Smooth muscle cell (in vitro differentiated cells): ENCODE measurements at regions not wholly inside any gene's neighbourhood (a gene's known extent, or its start where the extent isn't known, plus 50 kb on each side); places are given as distances from the start of the nearest gene placed in this dataset.

Experiments
- DNase-seq: peaks from one replicate; lab custom pipeline; 2025; ENCODE audit not compliant: unreplicated experiment; lab: John Stamatoyannopoulos, UW
- H2AFZ ChIP-seq: fragments of 200-600 bp; sonication (generic); 2 replicates; pipeline ENCODE4 v1.6.0; 2016; ENCODE audit warnings: antibody characterized with exemption, low read depth, mild to moderate bottlenecking
- H3F3A ChIP-seq: fragments of 200-600 bp; sonication (generic); 2 replicates; pipeline ENCODE4 v1.6.0; 2017; ENCODE audit warnings: antibody characterized with exemption, low read depth
- H3K27ac ChIP-seq: fragments of 200-600 bp; sonication (generic); 2 replicates; pipeline ENCODE4 v1.5.1; 2016; ENCODE audit warnings: low read depth, mild to moderate bottlenecking
- H3K27me3 ChIP-seq: fragments of 200-600 bp; sonication (generic); 2 replicates; pipeline ENCODE4 v1.6.1; 2016; ENCODE audit warnings: low read depth, mild to moderate bottlenecking
- H3K36me3 ChIP-seq: fragments of 200-600 bp; sonication (generic); 2 replicates; pipeline ENCODE4 v1.5.1; 2016; ENCODE audit warnings: low read depth
- H3K4me1 ChIP-seq: fragments of 200-600 bp; sonication (generic); 2 replicates; pipeline ENCODE4 v1.5.1; 2016; ENCODE audit warnings: low read depth
- H3K4me2 ChIP-seq: fragments of 200-600 bp; sonication (generic); 2 replicates; pipeline ENCODE4 v1.6.0; 2016; ENCODE audit warnings: mild to moderate bottlenecking
- H3K4me3 ChIP-seq: fragments of 200-600 bp; sonication (generic); 2 replicates; pipeline ENCODE4 v1.5.1; 2016; ENCODE audit warnings: mild to moderate bottlenecking
- H3K79me2 ChIP-seq: fragments of 200-600 bp; sonication (generic); 2 replicates; pipeline ENCODE4 v1.6.0; 2016; ENCODE audit warnings: low read depth, mild to moderate bottlenecking
- H3K9ac ChIP-seq: fragments of 200-600 bp; sonication (generic); 2 replicates; pipeline ENCODE4 v1.6.0; 2016; ENCODE audit warnings: low read depth
- H3K9me3 ChIP-seq: fragments of 200-600 bp; sonication (generic); replicated peaks from 2 replicates; pipeline ENCODE4 v1.5.1; 2016; ENCODE audit warnings: low read depth
- H4K20me1 ChIP-seq: fragments of 200-600 bp; sonication (generic); 2 replicates; pipeline ENCODE4 v1.6.0; 2016; ENCODE audit warnings: low read depth
- WGBS: methylation state at CpG from one replicate; pipeline ENCODE4 v1.1.7; 2016; ENCODE audit warnings: low lambda C conversion rate; 5-methylcytosine and 5-hydroxymethylcytosine counted together
- TF ChIP-seq, protein P1 (sequence below): fragments of 200-600 bp; sonication (generic); IDR thresholded peaks from 2 replicates; pipeline ENCODE4 v1.5.1; 2017; ENCODE audit warnings: borderline replicate concordance, mild to moderate bottlenecking, antibody characterized with exemption; ENCODE audit not compliant: insufficient read depth, poor library complexity, severe bottlenecking

DNA sequence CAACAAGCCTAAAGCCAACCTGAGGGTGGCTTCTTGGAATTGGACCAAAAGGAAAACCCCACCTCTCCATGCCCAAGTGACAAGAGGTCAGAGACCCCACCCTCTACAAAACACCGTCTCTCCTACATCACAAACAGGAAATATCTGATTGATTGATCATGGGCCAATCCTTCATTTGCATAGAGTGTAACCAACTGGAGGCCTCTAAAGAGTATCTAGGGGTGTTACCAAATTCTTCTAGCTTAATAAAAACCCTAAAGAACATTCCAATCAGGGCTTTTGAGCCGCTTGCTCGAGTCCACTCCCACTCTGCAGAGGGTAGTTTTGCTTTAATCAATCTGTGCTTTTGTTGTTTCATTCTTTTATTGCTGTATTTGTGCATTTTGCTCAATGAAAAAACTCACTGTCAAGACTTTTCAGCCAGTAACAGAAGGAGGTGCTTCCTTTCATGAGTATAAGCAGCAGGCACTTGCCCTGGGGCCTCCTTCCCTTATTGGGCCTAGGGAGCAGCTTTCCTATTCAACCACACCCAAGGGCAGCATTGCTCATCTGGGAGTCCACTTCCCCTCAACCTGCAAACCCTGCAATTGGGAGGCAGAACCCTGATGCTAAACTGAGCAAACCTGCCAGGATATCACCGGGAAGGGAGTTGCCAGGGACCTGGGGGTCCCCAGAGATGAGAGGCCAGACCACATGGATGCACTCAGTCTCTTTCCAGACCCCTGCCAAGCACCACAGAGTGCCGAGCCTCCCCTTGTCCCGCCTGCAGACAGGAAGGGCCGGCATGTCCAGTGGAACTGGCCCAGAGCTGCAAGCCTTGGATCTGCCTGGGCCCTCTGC, 154.3 kb upstream of the VSTM2B start:
- TF ChIP-seq, protein P1, sequence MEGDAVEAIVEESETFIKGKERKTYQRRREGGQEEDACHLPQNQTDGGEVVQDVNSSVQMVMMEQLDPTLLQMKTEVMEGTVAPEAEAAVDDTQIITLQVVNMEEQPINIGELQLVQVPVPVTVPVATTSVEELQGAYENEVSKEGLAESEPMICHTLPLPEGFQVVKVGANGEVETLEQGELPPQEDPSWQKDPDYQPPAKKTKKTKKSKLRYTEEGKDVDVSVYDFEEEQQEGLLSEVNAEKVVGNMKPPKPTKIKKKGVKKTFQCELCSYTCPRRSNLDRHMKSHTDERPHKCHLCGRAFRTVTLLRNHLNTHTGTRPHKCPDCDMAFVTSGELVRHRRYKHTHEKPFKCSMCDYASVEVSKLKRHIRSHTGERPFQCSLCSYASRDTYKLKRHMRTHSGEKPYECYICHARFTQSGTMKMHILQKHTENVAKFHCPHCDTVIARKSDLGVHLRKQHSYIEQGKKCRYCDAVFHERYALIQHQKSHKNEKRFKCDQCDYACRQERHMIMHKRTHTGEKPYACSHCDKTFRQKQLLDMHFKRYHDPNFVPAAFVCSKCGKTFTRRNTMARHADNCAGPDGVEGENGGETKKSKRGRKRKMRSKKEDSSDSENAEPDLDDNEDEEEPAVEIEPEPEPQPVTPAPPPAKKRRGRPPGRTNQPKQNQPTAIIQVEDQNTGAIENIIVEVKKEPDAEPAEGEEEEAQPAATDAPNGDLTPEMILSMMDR, result no peak
- Histone ChIP-seq H4K20me1 (no peaks in the 10 kb centered on the region), H3K27me3 (no peaks in the 10 kb centered on the region), H3K9me3 (no peaks in the 10 kb centered on the region), H3K9ac (no peak overlapping the region), H3K36me3 (no peaks in the 10 kb centered on the region), H3K4me3 (no peak overlapping the region), H3K4me1 (no peaks in the 10 kb centered on the region), H3F3A (no peaks in the 10 kb centered on the region), H3K79me2 (no peaks in the 10 kb centered on the region), H2AFZ (no peak overlapping the region), H3K27ac (no peak overlapping the region), H3K4me2 (no peak overlapping the region)
- WGBS, result 72% methylated on average over 7 of the region's 7 CpGs
- DNase-seq, result no peak

DNA sequence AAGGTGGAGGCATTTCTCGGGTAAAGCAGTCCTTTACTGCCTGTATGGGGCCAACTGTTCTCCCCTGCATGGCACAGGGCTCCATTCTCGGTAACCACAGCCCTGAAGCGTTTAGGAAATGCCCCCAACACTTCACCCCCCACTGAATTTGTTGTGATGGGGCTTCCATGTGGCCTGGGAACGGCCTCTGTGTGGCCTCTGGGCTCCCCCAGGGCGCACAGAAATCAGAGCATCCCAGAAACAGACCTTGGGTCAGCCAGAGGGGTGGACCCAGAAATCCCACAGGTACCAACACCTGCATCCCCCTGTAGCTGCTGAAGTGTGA, 153.7 kb upstream of the VSTM2B start:
- Histone ChIP-seq H3K27ac (no peak overlapping the region), H3K79me2 (no peaks in the 10 kb centered on the region), H4K20me1 (no peaks in the 10 kb centered on the region), H3K27me3 (no peaks in the 10 kb centered on the region), H3K4me1 (no peaks in the 10 kb centered on the region), H2AFZ (no peak overlapping the region), H3K4me3 (no peak overlapping the region), H3K9ac (no peak overlapping the region), H3K4me2 (no peak overlapping the region), H3K36me3 (no peaks in the 10 kb centered on the region), H3F3A (no peaks in the 10 kb centered on the region), H3K9me3 (no peaks in the 10 kb centered on the region)
- DNase-seq, result no peak
- WGBS, result 76% methylated on average over 5 of the region's 5 CpGs
- TF ChIP-seq, protein P1, result no peak

DNA sequence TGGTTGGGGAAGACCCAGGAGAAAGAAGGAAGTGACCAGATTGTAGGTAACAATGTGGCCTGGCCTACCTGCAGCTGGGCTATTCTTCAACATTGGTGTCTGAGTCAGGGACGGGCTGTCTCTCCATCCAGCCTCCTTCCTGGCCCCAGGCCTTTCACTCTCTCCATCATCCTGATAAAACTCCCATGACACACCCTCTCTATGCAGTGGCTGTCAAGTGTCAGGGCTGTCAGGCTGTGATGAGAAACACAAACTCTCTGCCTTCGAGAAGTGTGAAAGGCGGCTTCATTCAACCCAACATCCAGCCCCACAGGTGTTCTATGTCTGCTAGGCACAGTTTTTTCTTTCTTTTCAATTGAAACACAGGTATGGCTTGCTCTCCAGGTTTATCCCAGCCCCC, 153.3 kb upstream of the VSTM2B start:
- Histone ChIP-seq H3K27me3 (no peaks in the 10 kb centered on the region), H3K79me2 (no peaks in the 10 kb centered on the region), H4K20me1 (no peaks in the 10 kb centered on the region), H3K4me1 (no peaks in the 10 kb centered on the region), H3K9ac (no peak overlapping the region), H3K4me3 (no peak overlapping the region), H3F3A (no peaks in the 10 kb centered on the region), H3K4me2 (no peak overlapping the region), H2AFZ (no peak overlapping the region), H3K9me3 (no peaks in the 10 kb centered on the region), H3K27ac (no peak overlapping the region), H3K36me3 (no peaks in the 10 kb centered on the region)
- TF ChIP-seq, protein P1, result no peak
- WGBS, result 67% methylated on average over 3 of the region's 3 CpGs
- DNase-seq, result no peak
